AG04450 (cell line): ENCODE measurements at regions not wholly inside any gene's neighbourhood (a gene's known extent, or its start where the extent isn't known, plus 50 kb on each side); places are given as distances from the start of the nearest gene placed in this dataset.

Experiments
- CTCF ChIA-PET: fragments of 300-600, 350-600 bp; formaldehyde crosslinking; extraction: SDS; loops from one replicate; lab custom pipeline; 2022; ENCODE audit warnings: antibody characterized with exemption, inconsistent platforms; lab: Charles Lee
- POLR2A ChIA-PET: fragments of 350-600 bp; formaldehyde crosslinking; extraction: SDS; loops from one replicate; lab custom pipeline; 2021; ENCODE audit warnings: antibody characterized with exemption, inconsistent platforms; lab: Yijun Ruan, JAX
- DNase-seq: peaks from one replicate; pipeline ENCODE4 v3.0.0-alpha.2; 2011; ENCODE audit warnings: low read depth, low spot score
- H3K27ac ChIP-seq: one replicate; pipeline ENCODE4 v1.5.1; 2012; ENCODE audit warnings: low read depth, low read length, control low read depth
- H3K27me3 ChIP-seq: one replicate; pipeline ENCODE4 v1.6.0; 2012; ENCODE audit warnings: low read length; ENCODE audit not compliant: control insufficient read depth, insufficient read depth
- H3K4me3 ChIP-seq: 2 replicates; pipeline ENCODE4 v1.5.1; 2011; ENCODE audit warnings: mild to moderate bottlenecking, low read depth, low read length, control low read depth
- H3K9me3 ChIP-seq: 2 replicates; pipeline ENCODE4 v1.5.1; 2012; ENCODE audit warnings: low read length; ENCODE audit not compliant: control insufficient read depth, insufficient read depth
- CTCF ChIP-seq: IDR thresholded peaks from 2 replicates; pipeline ENCODE4 v1.5.1; 2011; ENCODE audit warnings: low read depth, low read length, control low read depth, inconsistent platforms

DNA sequence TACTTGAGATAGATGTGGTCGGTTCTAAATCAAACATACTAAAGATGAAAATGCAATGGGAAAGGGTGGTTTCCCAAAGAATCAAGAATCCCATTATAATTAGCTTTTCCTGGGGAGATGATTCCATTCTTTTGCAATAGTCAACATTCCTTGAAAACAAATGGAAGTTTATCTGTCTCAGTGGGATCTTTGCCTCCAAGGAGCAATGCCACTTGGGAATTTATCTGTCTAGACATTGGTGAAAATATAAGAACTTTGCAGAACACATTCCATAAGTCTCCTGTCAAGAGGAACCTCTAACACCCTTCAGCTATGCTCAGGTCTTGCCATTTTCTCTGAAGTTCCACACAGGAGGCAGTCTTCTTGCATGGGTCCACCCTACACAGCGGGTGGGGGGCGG is 152.5 kb downstream of the KCTD12 start:
- TF ChIP-seq CTCF, result no peak
- CTCF ChIA-PET, result interaction anchor here (0.6 kb wide), 1 partner anchor 43 kb away, joined by 3 read pairs; no protein-coding TSS in a partner anchor
- H3K4me3 ChIP-seq, result no peak overlapping the region
- H3K27ac ChIP-seq, result no peak overlapping the region
- no peaks in the 10 kb centered on the region for H3K27me3 ChIP-seq
- no peaks in the 10 kb centered on the region for H3K9me3 ChIP-seq
- POLR2A ChIA-PET, result no interaction called here
- no peak for DNase-seq

GRCh38 chr13:76732367-76732766 is 153.8 kb downstream of the KCTD12 start:
- no peak for TF ChIP-seq CTCF
- Histone ChIP-seq H3K4me3 (no peak overlapping the region), H3K9me3 (peaks cover 2% of the 10 kb centered on the region; the same call in 1 of the 2 replicates), H3K27me3 (no peaks in the 10 kb centered on the region), H3K27ac (no peak overlapping the region)
- DNase-seq, result no peak
- CTCF ChIA-PET, result no interaction called here
- POLR2A ChIA-PET, result no interaction called here

GRCh38 chr13:76730220-76730619 is 156.0 kb downstream of the KCTD12 start:
- H3K9me3 ChIP-seq, result peaks cover 2% of the 10 kb centered on the region; the same call in 1 of the 2 replicates
- no peak overlapping the region for H3K27ac ChIP-seq
- no peak for DNase-seq
- H3K4me3 ChIP-seq, result no peak overlapping the region
- POLR2A ChIA-PET, result no interaction called here
- CTCF ChIA-PET, result no interaction called here
- H3K27me3 ChIP-seq, result no peaks in the 10 kb centered on the region
- TF ChIP-seq CTCF, result no peak

- Histone ChIP-seq H3K4me3 (no peak overlapping the region), H3K9me3 (peaks cover 2% of the 10 kb centered on the region; the same call in 1 of the 2 replicates), H3K27me3 (no peaks in the 10 kb centered on the region), H3K27ac (no peak overlapping the region)
- DNase-seq, result no peak
- no peak for TF ChIP-seq CTCF
- POLR2A ChIA-PET, result no interaction called here
- CTCF ChIA-PET, result no interaction called here
These were observed 156.5 kb downstream of the KCTD12 start for GRCh38 chr13:76729691-76730090.

DNA sequence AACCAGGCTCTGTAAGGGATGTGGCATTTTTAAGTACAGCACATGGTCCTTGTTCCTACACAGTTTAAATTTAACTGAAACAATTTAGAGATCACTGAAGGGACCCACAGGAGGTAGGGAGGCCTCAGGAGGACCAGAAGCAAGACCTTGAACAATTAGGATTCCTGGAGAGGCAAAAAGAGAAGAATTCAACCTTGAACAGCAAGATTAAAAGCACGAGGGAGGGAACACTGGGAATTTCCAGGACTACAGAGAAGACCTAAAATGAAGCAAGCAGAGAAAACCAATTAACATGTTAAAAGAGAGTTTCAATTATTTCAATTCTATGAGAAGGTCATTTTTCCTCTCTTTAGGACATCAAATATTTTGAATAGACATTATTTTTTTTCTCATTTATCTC is 160.3 kb downstream of the KCTD12 start:
- Histone ChIP-seq H3K4me3 (no peak overlapping the region), H3K27ac (no peak overlapping the region), H3K9me3 (peaks cover 2% of the 10 kb centered on the region; the same call in 1 of the 2 replicates), H3K27me3 (no peaks in the 10 kb centered on the region)
- DNase-seq, result no peak
- no peak for TF ChIP-seq CTCF
- CTCF ChIA-PET, result no interaction called here
- POLR2A ChIA-PET, result no interaction called here
